COLO668 (cell line): ENCODE measurements at regions not wholly inside any gene's neighbourhood (a gene's known extent, or its start where the extent isn't known, plus 50 kb on each side); places are given as distances from the start of the nearest gene placed in this dataset.
"Not testable (repeated sequence)": the region's sequence is repeated elsewhere in the genome, so short reads cannot be mapped to it uniquely, and the experiment has no call there.

Source experiments
- DNase-seq: peaks from one replicate; lab custom pipeline; 2025; ENCODE audit not compliant: unreplicated experiment; lab: John Stamatoyannopoulos, UW

GRCh38 chr2:18993756-18994338 is 364.6 kb downstream of the OSR1 start:
- DNase-seq = no peak

- DNase-seq = peak; percentile 80
Measured at GRCh38 chr2:18991177-18992168, 366.9 kb downstream of the OSR1 start.

DNA sequence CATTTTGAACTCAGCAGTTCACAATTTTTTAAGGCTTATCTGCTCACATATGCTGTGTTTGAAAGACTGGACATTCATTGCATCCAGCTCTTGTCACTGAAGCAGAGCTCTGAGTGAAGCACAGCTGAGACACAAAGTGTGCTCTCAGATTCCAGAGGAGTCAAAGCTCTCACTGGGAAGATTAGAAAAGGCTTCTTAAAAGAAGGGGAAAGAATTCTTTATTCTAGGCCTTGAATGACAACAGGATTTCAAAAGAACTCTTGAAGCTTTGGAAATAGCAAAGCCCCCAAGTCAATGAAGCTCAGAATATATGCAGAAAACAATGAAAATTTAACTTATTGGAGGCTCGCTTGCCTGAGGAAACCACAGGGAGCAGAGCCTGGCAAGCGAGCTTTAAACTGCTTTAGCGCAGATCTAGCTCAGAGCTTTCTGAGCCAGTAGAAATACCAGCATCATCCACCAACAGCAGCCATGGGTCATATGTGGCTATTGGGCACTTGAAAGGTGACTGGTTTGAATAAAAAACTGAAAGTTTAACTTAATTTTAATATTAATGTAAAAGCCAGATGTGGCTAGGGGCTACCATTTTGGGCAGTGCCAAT is 369.7 kb downstream of the OSR1 start:
- no peak for DNase-seq

DNA sequence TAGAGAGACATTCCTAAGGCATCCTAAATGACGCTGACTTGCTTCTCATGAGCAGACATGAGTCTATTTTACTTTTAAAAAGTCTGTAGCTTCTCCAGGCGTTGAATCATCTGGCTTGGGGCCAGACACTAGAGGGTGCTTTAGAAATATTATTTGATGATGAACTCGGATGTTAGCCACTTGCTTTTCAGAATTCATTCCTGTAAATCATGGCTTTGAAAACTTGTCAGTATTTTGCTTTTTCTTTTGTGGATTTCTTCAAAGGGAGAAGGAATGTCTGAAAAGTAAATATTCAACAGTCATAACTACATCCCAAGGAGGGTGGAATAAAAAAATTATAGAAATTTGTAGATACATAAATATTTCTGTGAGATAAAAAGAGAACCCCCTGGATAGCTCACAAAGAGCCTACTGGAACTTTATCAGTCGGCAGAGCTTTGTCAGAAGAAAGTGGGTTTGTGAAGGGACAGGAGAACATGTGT is 370.8 kb downstream of the OSR1 start:
- peak; percentile 32 for DNase-seq

- no peak for DNase-seq
Measured at GRCh38 chr2:18987016-18987415, 371.4 kb downstream of the OSR1 start.

- no peak for DNase-seq
Measured at GRCh38 chr2:18986046-18986445, 372.4 kb downstream of the OSR1 start.

GRCh38 chr2:18980786-18981430 is 377.5 kb downstream of the OSR1 start:
- DNase-seq = no peak

- DNase-seq = no peak
Measured at GRCh38 chr2:18980104-18980785, 378.2 kb downstream of the OSR1 start.

- DNase-seq = no peak
Measured at GRCh38 chr2:18977409-18977808, 381.0 kb downstream of the OSR1 start.

- no peak for DNase-seq
Measured at GRCh38 chr2:18976168-18976961, 382.1 kb downstream of the OSR1 start.

- DNase-seq = no peak
Measured at GRCh38 chr2:18975506-18976167, 382.8 kb downstream of the OSR1 start.

- no peak for DNase-seq
Measured at GRCh38 chr2:18971628-18972027, 382.3 kb upstream of the NT5C1B start.

DNA sequence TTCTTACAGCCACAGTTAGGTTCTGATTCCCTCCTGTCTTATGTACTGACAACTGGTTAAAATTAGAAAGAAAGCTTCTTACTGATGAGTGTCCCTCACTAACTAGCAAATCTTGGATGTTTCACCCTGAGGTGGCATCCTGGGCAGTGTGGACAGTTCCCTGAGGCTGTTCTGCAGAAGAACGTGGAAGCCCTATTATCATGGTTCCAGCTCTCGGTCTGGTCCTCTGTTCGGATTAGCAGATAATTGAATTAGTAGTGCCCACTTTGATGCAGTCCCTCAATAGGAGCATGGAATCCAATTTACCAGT is 381.7 kb upstream of the NT5C1B start:
- no peak for DNase-seq

GRCh38 chr2:18966131-18966530 is 376.8 kb upstream of the NT5C1B start:
- DNase-seq = no peak

GRCh38 chr2:18963739-18964256 is 374.4 kb upstream of the NT5C1B start:
- DNase-seq = not testable (repeated sequence)

DNA sequence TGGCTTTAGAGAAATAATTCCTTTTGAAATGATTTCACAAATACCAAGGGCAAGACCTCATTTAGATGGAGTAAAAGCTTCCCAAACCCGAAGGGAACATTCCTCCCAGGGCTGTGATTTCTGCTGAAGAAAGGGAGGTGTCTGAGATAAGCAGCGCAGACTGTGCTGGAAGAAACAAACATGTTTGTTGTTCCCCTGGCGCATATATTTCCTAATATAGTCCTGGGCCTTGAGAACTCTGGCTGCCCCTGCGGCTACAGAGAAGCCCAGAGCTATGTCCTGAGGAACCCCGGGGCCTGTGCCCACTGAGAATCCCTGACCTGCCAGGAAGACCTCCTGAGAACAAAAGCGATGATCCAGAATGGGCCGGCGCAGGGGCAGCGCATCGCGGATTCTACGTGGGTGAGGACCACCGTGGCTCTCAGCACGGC is 372.6 kb upstream of the NT5C1B start:
- DNase-seq = no peak

- DNase-seq = no peak
Measured at GRCh38 chr2:18959952-18960717, 370.8 kb upstream of the NT5C1B start.

GRCh38 chr2:18959200-18959599 is 369.8 kb upstream of the NT5C1B start:
- DNase-seq = no peak

- DNase-seq = no peak
Measured at GRCh38 chr2:18957909-18958308, 368.5 kb upstream of the NT5C1B start.
